NCI-H526 treated with DMSO at 0.1 percent for 48 hours (cell line): ENCODE measurements at regions not wholly inside any gene's neighbourhood (a gene's known extent, or its start where the extent isn't known, plus 50 kb on each side); places are given as distances from the start of the nearest gene placed in this dataset.

ENCODE experiments used
- DNase-seq: peaks from one replicate; lab custom pipeline; 2025; lab: John Stamatoyannopoulos, UW

DNA sequence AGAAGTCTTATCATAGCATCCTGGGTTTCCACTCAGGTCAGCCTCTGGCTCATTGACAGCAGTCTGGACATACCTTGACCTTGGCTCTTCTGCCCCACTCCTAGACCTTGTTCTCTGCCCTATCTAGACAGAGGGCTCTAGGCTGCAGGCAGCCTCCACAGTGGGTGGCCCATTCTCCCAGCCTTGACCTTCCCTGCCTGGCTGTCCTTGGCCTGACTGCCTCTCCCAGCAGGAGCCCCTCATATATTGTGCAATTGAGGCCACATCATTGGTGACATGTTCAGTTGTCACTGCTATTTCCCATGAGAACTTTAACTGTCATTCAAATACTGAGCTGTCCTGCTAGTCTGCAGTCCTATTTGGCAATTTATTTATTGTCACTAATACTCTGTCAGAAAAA, 503.4 kb downstream of the PLXNA4 start:
- DNase-seq, result no peak

DNA sequence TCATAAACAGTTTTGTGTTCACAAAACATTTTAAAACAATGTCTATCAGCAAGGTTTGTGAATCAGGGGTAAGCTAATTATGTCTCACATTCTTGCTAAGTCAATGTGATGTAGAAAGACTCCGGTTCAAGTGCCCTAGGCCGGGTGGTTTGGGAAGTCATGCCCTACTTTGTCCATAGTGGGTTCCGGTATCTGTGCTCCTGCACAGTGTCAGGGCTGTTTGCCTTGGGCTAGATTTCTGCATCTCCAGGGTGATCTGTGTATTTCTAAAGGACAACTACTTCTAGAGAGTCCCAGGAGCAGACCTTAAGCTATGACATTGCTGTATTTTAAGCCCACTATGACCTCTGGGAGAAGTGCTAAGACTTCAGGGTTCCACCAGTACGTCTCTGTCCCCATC, 504.1 kb downstream of the PLXNA4 start:
- DNase-seq, result no peak

DNA sequence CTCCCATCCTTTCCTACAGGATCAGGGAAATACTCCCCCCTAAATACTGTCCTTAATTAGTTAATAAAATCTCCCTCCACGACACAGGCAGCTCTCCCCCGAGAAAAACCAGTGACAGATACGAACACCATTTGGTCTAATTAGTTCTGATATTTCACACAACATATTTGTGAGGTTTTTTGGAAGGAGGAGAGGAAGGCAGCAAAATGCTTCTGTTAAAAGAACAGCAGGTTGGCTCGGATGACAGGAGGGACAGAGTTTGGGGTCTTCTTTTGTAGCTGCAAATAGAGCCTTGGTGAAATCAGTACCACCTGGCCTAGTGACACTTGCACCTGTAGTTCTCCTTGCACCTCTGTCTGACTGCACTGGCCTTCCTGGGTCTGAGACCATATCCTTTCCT, 507.0 kb downstream of the PLXNA4 start:
- no peak for DNase-seq

DNA sequence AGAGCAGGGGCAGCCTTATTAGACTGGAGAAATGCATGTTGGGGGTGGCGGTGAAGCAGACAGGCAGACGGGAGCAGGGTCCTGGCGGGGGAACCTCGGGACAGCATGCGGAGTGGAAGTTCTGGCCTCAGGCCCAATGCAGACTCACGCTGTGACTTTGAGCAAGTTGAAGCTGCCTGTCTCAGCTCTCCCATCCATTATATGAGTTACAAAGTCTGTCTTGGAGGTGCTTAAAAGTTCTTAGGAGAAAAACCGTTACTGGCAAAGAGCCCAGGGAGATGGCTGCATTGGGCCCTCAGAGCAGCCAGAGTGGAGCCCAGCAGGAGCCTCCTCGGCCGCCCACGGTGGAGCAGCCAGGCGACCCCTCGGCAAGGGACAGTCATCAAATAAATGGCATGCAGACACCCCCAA, 509.5 kb downstream of the PLXNA4 start:
- DNase-seq, result no peak

DNA sequence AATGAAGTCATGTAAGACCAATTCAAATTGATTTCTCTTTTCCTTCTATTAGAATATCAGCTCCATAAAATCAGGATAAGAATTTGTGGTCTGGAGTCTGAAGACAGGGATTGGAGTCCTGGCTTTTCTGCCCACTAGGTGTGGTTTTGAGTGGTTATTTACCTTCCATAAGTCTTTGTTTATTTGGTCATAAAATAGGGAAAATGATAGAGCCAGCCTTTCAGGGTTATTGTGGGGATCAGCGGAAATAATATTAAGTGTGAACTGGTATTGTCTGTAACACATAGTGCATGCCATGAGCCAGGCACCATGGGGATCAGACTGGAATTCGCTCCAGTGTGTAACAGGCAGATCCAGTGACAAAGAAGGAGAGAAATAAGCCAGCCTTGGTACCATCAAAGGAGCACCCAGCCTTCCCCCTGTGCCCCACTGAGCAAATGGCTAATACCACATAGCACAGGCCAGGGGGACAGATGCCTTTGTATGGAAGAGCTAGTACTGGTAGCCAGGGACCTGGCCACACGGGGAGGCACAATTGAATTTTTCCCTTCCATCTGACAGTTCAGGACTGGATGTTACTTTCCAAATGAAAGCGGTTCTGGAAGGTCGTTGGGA, 509.7 kb upstream of the PODXL start:
- DNase-seq, result no peak

DNA sequence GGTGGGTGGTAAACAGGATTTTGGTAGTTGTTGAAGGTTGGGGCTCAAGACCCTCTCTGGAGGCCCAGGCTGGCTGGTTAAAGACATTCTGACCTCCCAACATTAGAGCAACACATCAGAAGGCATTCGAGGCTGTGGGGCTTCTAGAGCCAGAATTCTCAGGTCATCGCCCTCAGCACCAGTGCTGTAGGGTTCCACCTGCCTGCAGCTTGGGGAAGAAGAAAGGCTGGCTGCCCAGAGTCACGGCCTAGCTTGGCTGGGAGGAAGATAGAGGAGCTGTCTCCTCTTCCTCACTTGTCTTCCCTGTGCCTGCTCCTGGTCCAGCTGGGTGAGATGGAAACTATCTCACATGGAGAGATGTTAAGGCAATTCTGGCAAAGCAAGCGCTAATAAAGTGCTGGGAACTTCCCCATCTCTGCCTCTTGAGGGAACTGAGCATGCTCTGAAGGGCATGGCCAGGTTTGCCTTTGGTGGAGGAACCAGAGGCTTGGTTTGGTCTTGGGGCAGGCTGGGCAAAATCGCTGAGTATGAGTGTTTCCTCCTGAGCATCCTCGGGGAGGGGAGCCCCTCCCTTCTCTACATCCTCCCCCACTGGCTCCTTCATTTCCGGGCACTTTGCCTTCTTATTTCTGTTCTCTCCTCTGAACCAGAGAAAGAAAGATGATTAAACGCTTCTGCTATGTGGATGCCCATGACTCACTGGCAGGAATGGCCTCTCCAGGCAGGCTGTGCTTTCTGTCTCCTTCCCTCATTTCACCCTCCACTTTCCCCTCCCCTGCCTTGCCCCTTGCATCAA, 509.0 kb upstream of the PODXL start:
- DNase-seq, result no peak

DNA sequence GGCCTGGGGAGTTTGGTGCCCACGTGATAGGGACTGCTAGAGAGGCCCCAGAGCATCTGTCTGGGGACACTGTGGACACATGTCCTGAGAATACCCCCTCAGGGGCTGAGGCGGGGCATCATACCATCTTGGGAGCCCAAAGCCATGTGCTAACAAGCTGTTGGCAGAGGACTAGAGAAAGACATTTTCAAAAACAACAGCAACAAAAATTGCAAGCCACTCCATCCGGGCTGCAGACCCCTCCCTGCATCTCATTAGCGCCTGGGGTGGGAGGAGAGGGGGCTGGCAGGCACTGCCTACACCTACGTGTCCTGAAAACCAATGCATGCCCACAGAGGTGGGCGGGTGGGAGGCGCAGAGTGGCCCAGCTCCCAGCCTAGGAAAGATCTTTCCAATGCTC, 507.4 kb upstream of the PODXL start:
- no peak for DNase-seq

DNA sequence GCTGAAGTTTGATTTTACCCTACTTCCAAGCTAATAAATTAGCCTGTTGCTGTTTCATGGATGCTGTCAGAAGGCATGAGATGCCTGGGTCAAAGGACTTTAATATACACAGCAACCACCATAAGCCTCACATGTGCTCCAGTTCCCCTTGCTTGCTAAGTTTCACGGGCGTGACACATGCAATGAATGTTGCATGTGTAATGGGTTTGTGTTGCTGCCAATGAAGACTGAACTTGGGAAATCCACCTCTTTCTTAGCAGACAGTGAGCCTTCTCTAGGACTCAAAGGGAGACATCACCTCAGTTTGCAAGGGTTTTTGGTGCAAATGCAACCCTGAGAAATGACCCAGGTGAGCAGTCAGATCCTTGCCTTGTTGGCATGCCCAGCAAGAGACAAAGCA, 505.5 kb upstream of the PODXL start:
- no peak for DNase-seq

DNA sequence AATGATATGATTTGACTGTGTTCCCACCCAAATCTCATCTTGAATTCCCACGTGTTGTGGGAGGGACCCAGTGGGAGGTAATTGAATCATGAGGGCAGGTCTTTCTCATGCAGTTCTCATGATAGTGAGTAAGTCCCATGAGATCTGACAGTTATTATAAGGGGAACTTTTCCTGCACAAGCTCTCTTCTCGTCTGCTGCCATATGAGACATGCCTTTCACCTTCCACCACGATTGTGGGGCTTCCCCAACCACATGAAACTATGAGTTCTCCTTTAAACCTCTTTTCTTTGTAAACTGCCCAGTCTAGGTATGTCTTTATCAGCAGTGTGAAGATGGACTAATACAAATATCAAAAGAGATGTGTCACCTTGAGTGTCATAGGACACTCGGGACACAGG, 502.7 kb upstream of the PODXL start:
- no peak for DNase-seq

DNA sequence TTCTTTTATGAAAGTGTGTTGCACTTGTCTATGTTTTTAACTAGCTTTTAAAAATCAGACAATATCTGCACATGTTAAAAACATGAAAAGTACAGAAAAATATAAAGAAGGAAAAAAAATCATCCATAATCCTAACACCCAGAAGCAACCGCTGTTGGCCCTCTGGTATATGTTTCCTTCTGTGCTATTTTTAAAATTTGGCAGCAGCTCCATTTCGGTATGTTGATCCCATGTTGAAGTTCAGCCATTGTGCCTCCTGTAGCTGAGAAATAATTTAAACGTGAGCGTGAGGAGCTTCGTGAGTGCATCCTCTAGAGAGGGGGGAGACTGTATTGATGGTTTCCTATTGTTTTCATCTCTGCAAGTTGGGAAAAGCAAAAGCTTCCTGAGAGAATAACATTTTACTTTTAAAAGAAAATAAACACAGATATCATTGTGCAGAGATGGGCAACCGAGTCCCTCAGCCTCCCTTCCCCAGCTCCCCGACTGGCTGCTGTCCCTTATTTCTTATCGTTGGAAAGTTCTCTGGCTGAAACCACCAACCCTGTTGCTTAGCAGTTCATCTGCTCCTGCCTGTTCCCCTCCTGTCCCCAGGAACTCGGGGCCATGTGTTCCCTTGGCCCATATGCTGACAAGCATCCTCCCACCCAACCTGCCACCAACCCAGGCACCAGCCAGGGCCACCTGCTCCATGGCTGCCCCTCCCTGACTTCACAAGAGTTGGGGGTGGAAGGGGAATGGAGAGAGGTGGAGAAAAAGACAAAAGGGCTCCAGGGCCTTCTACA, 499.1 kb upstream of the PODXL start:
- DNase-seq, result no peak

DNA sequence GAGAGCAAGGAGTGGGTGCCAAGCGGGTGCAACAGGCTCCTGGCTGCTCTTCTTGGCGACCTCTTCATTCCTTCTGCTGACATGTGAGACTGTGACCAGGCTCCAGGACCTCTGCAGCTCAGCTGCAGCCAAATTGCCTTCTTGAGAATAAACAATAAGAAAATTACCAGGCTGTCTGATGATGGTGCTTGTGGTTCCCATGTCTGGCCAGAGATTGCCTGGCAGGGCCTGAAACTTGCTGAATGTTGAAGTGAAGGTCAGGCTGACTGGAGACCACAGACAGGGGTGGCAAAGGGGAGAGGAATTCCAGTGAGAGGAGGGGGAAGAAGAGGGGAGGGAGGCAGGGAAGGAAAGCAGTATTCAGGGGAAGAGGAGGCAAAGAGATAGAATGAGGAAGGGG, 497.4 kb upstream of the PODXL start:
- DNase-seq, result no peak

DNA sequence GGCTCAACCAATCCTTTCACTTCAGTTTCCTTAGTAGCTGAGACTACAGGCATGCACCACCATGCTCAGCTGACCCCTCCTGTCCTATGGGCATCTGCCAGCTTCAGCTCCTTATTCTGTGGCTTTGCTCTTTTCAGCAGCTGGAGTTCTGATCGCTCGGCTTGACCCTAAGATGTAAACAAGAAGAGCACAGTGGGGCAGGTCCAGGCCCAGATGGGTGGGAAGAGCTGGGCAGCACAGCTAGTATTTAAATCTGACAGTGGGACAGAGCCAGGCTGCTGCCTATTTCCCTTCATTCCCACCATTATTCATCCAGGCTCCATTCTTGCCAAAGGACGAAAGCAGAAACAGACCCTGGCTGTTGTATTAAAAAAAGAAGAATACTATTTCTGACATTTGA, 494.9 kb upstream of the PODXL start:
- DNase-seq, result no peak

DNA sequence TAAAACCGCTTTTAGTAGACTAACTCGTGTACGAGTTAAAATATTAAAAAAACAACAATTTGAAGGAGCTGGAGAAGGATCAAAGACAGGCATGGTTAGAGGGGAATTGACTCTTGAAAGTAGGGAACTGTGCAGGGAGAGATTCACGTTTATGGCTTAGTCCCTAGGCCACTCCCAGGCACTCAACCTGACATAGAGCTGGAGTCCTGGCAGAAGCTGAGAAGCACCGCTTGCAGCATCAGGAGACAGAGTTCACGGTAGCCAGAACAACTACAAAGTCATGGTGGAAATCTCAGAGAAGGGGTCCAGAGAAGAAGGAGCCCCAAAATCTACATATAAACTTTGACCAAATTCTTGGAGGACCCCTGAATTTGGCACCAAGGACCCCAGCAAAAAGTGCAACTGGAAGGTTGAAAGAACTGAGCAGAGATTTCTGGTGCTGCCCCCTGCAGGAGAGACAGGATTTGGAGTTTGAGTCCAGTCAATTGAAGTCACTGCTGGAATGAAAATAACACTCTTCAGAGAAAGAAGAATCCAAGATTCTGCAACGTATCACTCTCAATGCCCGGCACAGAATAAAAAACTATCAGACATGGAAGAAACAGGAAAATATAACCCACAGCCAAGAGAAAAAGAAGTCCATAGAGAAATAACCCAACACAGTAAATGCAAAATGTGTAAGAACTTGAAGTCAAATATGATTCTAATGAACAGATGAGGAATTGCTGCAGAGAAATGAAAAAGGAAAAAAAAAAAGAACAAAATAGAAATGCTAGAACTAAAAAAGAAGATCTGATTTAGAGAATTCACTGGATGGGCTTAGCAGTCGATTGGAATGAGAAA, 493.3 kb upstream of the PODXL start:
- DNase-seq, result peak; percentile 5

DNA sequence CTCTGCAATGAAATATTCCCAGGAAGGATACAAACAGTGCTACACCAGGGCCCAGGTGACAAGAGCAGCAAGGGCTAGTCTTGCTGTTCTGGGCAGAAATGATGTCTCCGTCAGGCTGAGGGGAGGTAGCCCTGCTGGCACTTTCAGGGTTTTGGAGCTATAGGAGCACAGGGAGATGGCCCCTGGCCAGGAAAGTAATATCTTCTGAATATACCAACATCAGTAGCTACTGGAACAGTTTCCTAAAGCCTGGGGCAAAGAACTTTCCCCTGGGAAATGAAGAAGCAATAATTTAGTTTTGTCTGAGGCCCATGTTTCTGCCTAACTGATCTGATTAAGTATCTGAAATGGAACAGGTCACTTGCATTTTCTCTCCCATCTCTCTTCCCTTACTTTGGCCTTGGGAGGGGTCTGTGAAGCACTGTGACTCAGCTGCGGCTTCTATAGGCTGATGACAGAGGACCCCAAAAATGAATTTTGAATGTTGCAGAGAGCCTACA, 489.1 kb upstream of the PODXL start:
- DNase-seq, result no peak

DNA sequence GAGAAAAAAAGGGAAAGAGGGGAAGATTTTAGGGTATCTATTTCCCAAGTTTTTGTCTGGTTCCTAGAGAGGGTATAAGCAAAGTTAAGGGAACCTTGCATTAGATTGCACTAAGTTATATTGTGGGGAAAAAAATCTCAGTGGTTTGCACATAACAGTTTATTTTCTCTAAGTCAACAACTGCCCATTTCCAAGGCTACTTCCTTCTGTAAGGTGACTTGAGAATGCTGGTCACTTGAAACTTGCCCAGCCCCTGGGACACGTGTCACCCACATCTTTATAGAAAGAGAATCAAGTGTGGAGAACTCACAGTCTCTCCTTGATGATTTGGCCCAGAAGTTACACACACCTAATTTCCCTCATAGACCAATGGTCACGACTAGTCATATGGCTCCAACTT, 488.6 kb upstream of the PODXL start:
- no peak for DNase-seq

DNA sequence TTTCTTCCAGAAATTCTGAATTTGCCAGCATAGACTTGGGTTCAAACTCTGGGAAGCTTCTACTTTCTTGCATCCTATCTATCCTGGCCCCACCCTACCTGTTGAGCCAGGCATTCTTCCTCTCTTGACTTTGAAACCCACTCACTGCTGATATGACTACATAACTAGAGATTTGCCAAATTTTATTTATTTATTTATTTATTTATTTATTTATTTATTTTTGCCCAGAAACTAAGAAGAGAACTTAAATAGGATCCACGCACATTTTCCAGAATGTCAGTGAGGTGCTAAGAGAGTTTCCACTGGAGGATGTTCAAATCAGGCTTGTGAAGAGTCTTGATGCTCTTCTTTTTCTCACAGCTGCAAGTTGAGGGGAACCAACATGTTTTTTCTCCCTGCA, 487.8 kb upstream of the PODXL start:
- no peak for DNase-seq

DNA sequence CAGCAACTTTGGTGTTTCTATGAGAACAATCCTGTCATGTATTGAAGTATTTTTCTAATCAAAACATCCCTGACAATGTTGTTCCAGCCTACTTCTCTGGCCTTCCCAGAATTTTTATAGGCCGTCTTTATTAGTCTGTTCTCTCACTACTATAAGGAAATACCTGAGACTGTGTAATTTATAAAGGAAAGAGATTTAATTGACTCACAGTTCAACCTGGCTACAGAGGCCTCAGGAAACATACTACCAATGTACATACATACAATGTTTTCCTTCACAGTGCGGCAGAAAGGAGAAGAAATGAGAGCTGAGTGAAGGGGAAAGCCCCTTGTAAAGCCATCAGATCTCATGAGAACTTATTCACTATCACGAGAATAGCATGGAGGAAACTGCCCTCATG, 484.7 kb upstream of the PODXL start:
- DNase-seq, result no peak

DNA sequence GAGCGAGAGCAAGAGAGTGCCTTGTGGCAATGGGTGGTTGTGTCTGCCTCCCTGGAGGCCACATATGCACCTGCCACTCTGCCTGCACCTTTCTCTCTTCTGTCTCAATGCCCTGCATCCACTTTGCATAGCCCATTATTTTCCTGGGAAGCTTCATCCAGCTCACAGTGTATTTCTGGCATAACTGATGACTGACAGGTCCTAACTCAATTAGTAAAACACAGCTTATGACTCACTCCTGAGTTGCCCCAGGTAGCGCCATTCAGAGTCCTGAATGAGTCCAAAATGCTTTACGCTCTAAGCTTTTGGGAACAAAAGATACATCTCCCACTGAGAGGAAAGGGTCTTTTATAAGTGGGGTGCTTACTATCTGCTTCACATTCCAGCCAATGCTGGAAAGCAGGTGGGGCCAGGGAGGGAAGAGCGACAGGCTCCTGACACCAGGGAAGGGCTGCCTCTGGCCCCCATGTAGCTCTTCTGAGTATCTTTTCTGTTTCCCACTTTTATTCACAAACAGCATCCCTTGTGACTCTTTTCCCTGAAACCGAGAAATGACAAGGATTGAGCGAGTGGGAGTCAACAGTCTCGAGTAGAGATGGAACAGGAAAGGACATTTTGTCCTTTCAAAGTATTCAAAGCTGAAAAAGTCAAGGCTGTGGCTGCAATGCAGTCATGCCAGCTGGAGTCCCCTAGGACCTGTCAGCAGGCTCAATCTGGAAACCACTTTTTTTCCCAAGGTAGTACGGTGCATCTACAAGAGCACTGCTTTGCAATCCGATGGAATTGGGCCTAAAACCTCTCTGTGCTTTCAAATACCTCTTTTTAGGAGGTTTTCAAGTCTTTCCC, 479.3 kb upstream of the PODXL start:
- no peak for DNase-seq

DNA sequence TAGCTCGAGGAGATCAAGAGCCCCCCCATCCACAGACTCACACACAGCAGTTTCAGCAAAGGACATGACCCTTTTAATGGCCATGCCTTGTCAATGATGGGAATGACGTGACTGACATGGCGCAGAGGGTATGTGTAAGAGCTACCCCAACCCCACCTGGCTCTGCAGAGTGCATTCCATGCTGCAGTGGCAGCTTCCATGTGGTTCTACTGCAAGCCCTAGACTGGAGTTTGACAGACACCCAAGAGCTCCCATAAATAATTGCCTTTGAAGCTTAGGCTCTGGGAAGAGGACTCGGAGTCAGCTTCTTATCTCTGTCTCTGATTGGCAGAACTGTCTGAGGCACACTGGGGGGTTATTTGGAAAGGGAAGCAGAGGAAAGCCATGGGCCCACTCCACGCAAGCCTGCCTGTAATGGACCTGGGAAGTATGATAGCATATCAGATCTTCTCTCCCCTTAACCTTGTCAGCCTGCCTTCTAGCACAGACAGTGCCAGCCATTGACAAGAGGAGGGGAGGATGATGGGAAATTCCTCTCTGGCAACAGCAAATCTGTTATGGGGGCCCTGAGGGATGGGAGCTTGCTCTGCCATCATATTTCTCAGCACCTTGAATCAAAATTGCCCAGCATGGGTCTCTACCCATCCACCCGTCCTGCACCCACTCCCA, 478.5 kb upstream of the PODXL start:
- no peak for DNase-seq

DNA sequence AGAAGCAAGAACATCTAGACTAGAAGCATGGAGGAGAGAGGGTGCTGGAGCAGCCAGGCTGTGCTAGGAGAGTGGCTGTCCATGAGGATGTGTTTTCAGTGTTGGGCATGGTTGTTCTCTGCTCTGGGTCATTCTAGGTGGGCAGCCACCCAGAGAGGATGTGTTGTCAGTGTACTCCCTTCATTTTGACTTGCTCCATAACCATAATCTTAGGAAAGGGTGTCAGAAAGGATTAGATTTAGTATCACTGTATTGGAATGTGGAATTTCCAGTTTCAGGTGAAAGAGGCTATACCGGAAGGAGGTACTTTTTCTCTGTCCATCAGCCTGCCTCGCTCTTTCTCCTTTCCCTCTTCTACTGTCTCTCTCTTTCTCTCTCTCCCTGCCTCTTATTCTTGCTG, 474.5 kb upstream of the PODXL start:
- no peak for DNase-seq
